Heart left ventricle (tissue), 13 donors: ENCODE measurements at regions not wholly inside any gene's neighbourhood (a gene's known extent, or its start where the extent isn't known, plus 50 kb on each side); places are given as distances from the start of the nearest gene placed in this dataset.

ENCODE experiments used
- POLR2A ChIP-seq, 2 donors: fragments of 450-650 bp; IDR thresholded peaks; one replicate each; pipeline ENCODE4 v1.6.1; 2017; ENCODE audit warnings: antibody characterized with exemption in 2 of 2, mild to moderate bottlenecking in 2 of 2, moderate library complexity in 2 of 2
- TF ChIP-seq, protein P1 (sequence below), 12 donors: fragments of 200-600 bp; sonication (generic) in 4 of 12; IDR thresholded peaks; one replicate each; pipeline versions ENCODE4 v1.5.0 to v1.8.0; 2018 to 2022; ENCODE audit warnings: antibody characterized with exemption in 12 of 12, mild to moderate bottlenecking in 5 of 12
- donor health status: ischemic (EF 13 %, LVEDD 7.1; RV severe dilation, severe dysfunction).
- donor health status: DM: no; HTN: yes; CAD: no.
- donor health status: DM: no; HTN: no; CAD: no.
- donor health status: ischemic (EF 25% LVEDD 6.9; RV normal size, moderate dysfunction).
- donor health status: ischemic (EF 25% LVEDD 5.7; RV mildly dilated, moderate dysfunction).
- donor health status: ischemic (EF 35%, LVEDD 5.7; RV mildly dilated, moderate dysfunction).
- donor health status: nonischemic (EF 11% LVEDD 7.7; RV severe dilation, severe dysfunction).
- donor health status: DM: yes; HTN: yes; CAD: no.
- donor health status: PGD.
- donor health status: ischemic (EF 29% LVEDD 5.4; RV normal size, mild dysfunction).
- donor health status: nonischemic (EF 23%, LVEDD 6.1; RV moderate dilation, normal function).

DNA sequence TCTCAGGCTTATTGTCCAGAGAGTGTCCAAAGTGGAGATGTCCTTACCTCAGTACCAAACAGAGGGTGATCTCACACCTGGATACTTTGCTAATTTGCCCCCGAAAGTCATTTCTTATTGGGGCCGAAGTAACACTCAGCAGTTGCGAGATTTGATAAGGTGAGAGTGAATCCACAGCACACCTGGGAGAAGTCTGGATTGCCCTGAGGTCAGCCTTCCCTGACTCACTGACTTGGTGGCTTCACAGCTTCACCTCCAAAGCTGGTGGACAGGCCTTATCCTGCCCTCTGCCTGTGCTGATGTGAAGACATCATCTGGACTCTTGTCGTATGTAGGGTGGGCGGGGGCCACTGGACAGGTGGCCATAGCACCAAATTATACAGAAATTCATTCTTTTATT lies 101.9 kb upstream of the ARMC2 start:
- TF ChIP-seq, protein P1, sequence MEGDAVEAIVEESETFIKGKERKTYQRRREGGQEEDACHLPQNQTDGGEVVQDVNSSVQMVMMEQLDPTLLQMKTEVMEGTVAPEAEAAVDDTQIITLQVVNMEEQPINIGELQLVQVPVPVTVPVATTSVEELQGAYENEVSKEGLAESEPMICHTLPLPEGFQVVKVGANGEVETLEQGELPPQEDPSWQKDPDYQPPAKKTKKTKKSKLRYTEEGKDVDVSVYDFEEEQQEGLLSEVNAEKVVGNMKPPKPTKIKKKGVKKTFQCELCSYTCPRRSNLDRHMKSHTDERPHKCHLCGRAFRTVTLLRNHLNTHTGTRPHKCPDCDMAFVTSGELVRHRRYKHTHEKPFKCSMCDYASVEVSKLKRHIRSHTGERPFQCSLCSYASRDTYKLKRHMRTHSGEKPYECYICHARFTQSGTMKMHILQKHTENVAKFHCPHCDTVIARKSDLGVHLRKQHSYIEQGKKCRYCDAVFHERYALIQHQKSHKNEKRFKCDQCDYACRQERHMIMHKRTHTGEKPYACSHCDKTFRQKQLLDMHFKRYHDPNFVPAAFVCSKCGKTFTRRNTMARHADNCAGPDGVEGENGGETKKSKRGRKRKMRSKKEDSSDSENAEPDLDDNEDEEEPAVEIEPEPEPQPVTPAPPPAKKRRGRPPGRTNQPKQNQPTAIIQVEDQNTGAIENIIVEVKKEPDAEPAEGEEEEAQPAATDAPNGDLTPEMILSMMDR (IDR thresholded peaks at IDR 0.05): no peak
- no peak for TF ChIP-seq POLR2A (IDR thresholded peaks at IDR 0.05)
